IMR-90 (cell line): ENCODE measurements at regions not wholly inside any gene's neighbourhood (a gene's known extent, or its start where the extent isn't known, plus 50 kb on each side); places are given as distances from the start of the nearest gene placed in this dataset.

ENCODE experiments used
- ATAC-seq: fragments of 200-7000 bp; cut with Tn5 transposase; 2 replicates; pipeline ENCODE4 v1.9.1; 2020; ENCODE audit warnings: low read depth, mild to moderate bottlenecking, moderate library complexity
- BruUV-seq: library from RNA; stranded (reverse); fragments of 400-500 nt; replicated peaks from 2 replicates; lab custom pipeline; 2021; lab: Mats Ljungman, UMichigan
- CTCF ChIA-PET: fragments of 300-600 bp; formaldehyde crosslinking; extraction: SDS; loops from one replicate; lab custom pipeline; 2021; ENCODE audit warnings: antibody characterized with exemption; lab: Yijun Ruan, JAX
- POLR2A ChIA-PET: fragments of 300-600 bp; sonication (Branson Sonifier 250); formaldehyde crosslinking; loops from one replicate; lab custom pipeline; 2022; ENCODE audit warnings: antibody characterized with exemption; ENCODE audit not compliant: unreplicated experiment; lab: Charles Lee
- DNase-seq: peaks from one replicate; pipeline ENCODE4 v3.0.0; 2013
- H2AFZ ChIP-seq: replicated peaks from 2 replicates; pipeline ENCODE3; 2013; ENCODE audit warnings: low read length, mild to moderate bottlenecking; ENCODE audit not compliant: poor library complexity
- H2AK5ac ChIP-seq: 2 replicates; pipeline ENCODE4 v1.6.1; 2013; ENCODE audit warnings: low read depth, low read length, inconsistent platforms
- H2AK9ac ChIP-seq: replicated peaks from 2 replicates; pipeline ENCODE3; 2013; ENCODE audit warnings: mild to moderate bottlenecking, low read depth, low read length, moderate library complexity; ENCODE audit not compliant: poor library complexity
- H2BK120ac ChIP-seq: 2 replicates; pipeline ENCODE4 v1.6.1; 2013; ENCODE audit warnings: low read depth, low read length, inconsistent platforms
- H2BK15ac ChIP-seq: 3 replicates; pipeline ENCODE4 v1.6.1; 2013; ENCODE audit warnings: low read depth, low read length, inconsistent platforms
- H2BK20ac ChIP-seq: 2 replicates; pipeline ENCODE4 v1.6.1; 2013; ENCODE audit warnings: low read depth, mild to moderate bottlenecking, inconsistent platforms, low read length, moderate library complexity
- H2BK5ac ChIP-seq: 2 replicates; pipeline ENCODE4 v1.6.1; 2013; ENCODE audit warnings: mild to moderate bottlenecking, low read depth, low read length, inconsistent platforms; ENCODE audit not compliant: poor library complexity, severe bottlenecking
- H3K14ac ChIP-seq: replicated peaks from 2 replicates; pipeline ENCODE4 v1.6.1; 2013; ENCODE audit warnings: low read depth, low read length, inconsistent platforms
- H3K18ac ChIP-seq: 2 replicates; pipeline ENCODE4 v1.6.1; 2013; ENCODE audit warnings: low read depth, low read length, control low read depth
- H3K23ac ChIP-seq: 2 replicates; pipeline ENCODE4 v1.6.1; 2013; ENCODE audit warnings: low read depth, low read length, inconsistent platforms
- H3K27ac ChIP-seq: 2 replicates; pipeline ENCODE4 v1.5.1; 2013; ENCODE audit warnings: mild to moderate bottlenecking, control low read depth, low read length; ENCODE audit not compliant: insufficient read depth
- H3K27me3 ChIP-seq: 2 replicates; pipeline ENCODE4 v1.6.1; 2013; ENCODE audit warnings: low read length; ENCODE audit not compliant: control insufficient read depth, insufficient read depth
- H3K36me3 ChIP-seq: 2 replicates; pipeline ENCODE4 v1.6.1; 2013; ENCODE audit warnings: low read length, mixed read lengths; ENCODE audit not compliant: control insufficient read depth, insufficient read depth
- H3K4ac ChIP-seq: 2 replicates; pipeline ENCODE4 v1.6.1; 2013; ENCODE audit warnings: low read depth, low read length, inconsistent platforms
- H3K4me1 ChIP-seq: 2 replicates; pipeline ENCODE4 v1.6.1; 2013; ENCODE audit warnings: low read length, mixed read lengths; ENCODE audit not compliant: control insufficient read depth, insufficient read depth
- H3K4me2 ChIP-seq: 2 replicates; pipeline ENCODE4 v1.6.1; 2013; ENCODE audit warnings: low read depth, mild to moderate bottlenecking, control low read depth, low read length, moderate library complexity
- H3K4me3 ChIP-seq: 2 replicates; pipeline ENCODE4 v1.5.1; 2013; ENCODE audit warnings: low read depth, mild to moderate bottlenecking, control low read depth, low read length, moderate library complexity; ENCODE audit not compliant: insufficient read depth
- H3K56ac ChIP-seq: 2 replicates; pipeline ENCODE4 v1.6.1; 2013; ENCODE audit warnings: low read length, inconsistent platforms; ENCODE audit not compliant: insufficient read depth; ENCODE audit errors: extremely low read depth
- H3K79me1 ChIP-seq, 2 experiments: 2 replicates each; pipeline ENCODE4 v1.6.1; 2013; ENCODE audit warnings: low read length in 2 of 2, inconsistent platforms in 1 of 2, low read depth in 1 of 2
- H3K9ac ChIP-seq: 2 replicates; pipeline ENCODE4 v1.6.1; 2013; ENCODE audit warnings: low read depth, low read length, control low read depth
- H3K9me1 ChIP-seq: 2 replicates; pipeline ENCODE4 v1.6.1; 2013; ENCODE audit warnings: low read length, inconsistent platforms; ENCODE audit not compliant: insufficient read depth
- H3K9me3 ChIP-seq: 2 replicates; pipeline ENCODE4 v1.6.1; 2013; ENCODE audit warnings: low read length; ENCODE audit not compliant: control insufficient read depth, insufficient read depth
- H4K20me1 ChIP-seq: 2 replicates; pipeline ENCODE4 v1.6.1; 2013; ENCODE audit warnings: low read length, inconsistent platforms; ENCODE audit not compliant: insufficient read depth
- H4K5ac ChIP-seq: 2 replicates; pipeline ENCODE4 v1.6.1; 2013; ENCODE audit warnings: mild to moderate bottlenecking, low read depth, low read length, control low read depth
- H4K8ac ChIP-seq, 2 experiments: 2 replicates each; pipeline ENCODE4 v1.6.1; 2013; ENCODE audit warnings: low read depth in 2 of 2, low read length in 2 of 2, control low read depth in 1 of 2, inconsistent platforms in 1 of 2
- H4K91ac ChIP-seq: 2 replicates; pipeline ENCODE4 v1.6.1; 2013; ENCODE audit warnings: low read depth, low read length, inconsistent platforms; ENCODE audit not compliant: insufficient read depth
- BHLHE40 ChIP-seq: fragments of 150-350 bp; IDR thresholded peaks from 2 replicates; pipeline ENCODE4 v1.6.1; 2016; ENCODE audit warnings: mild to moderate bottlenecking, low read depth, low read length
- CEBPB ChIP-seq: IDR thresholded peaks from 2 replicates; pipeline ENCODE4 v1.6.1; 2012; ENCODE audit warnings: low read depth, low read length, improper control_type of control experiment
- RFX5 ChIP-seq: IDR thresholded peaks from 2 replicates; pipeline ENCODE4 v1.8.0; 2012; ENCODE audit warnings: low read depth, mild to moderate bottlenecking, low read length, moderate library complexity
- WGBS, 2 experiments: methylation state at CpG; one replicate each; pipeline versions ENCODE4 v1.1.5 to v1.1.7; 2013; ENCODE audit warnings: missing lambda C conversion rate in 2 of 2; ENCODE audit not compliant: insufficient read length in 1 of 2; ENCODE audit errors: extremely low coverage in 2 of 2; 5-methylcytosine and 5-hydroxymethylcytosine counted together
- dilution Hi-C: fragments of 300-500 bp; cut with HindIII; formaldehyde crosslinking; loops from one replicate; pipeline ENCODE4 v1.14.3; 2018; ENCODE audit warnings: low sequenced_read_pairs; ENCODE audit not compliant: unreplicated experiment
- in situ Hi-C: fragments of 300-500 bp; cut with MboI; formaldehyde crosslinking; loops from 3 replicates; pipeline ENCODE4 v1.14.3; 2019; ENCODE audit warnings: low sequenced_read_pairs, inconsistent platforms, mixed read lengths
- intact Hi-C: fragments of 100-400 bp; cut with micrococcal nuclease; formaldehyde crosslinking; loops from 2 replicates; pipeline ENCODE4 v1.10.0; 2022
- TF ChIP-seq, protein P1 (sequence below): fragments of 150-350 bp; IDR thresholded peaks from 2 replicates; pipeline ENCODE4 v1.6.1; 2016; ENCODE audit warnings: low read depth, mild to moderate bottlenecking, low read length, moderate library complexity, borderline replicate concordance

DNA sequence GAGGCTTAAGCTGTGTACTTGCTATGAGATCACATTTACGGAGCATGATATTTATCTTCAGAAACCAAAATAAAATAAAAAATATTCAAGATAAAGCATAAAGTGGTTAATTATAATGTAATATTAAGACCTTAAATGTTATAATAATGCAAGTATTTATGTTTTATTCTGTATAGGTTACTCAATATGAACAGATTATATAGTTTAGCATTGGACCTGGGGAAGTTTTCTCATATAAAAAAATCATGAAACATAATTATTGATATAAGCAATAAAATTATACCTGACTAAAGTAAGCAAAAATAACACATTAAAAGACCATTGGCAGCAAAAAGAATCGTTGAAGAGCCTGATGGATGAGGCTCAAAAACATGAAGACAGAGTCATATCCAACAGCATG, 516.2 kb downstream of the SLC16A7 start:
- H2BK15ac ChIP-seq = no peak overlapping the region; the same call in 2 of the 3 replicates
- H2AK9ac ChIP-seq = no peak overlapping the region
- no peak overlapping the region for H4K5ac ChIP-seq
- H3K4me3 ChIP-seq = no peak overlapping the region
- H3K23ac ChIP-seq = no peak overlapping the region
- H3K9me1 ChIP-seq = no peaks in the 10 kb centered on the region
- H3K79me1 ChIP-seq = no peaks in the 10 kb centered on the region
- H4K20me1 ChIP-seq = no peaks in the 10 kb centered on the region
- dilution Hi-C loops (no loop called here), in situ Hi-C loops (loop anchor here (25.0 kb wide), 1 partner anchor 375 kb away; no protein-coding TSS in a partner anchor), intact Hi-C loops (no loop called here)
- H3K27ac ChIP-seq = no peak overlapping the region
- H3K9ac ChIP-seq = no peak overlapping the region
- peaks cover 4% of the 10 kb centered on the region; the same call in 1 of the 2 replicates for H3K9me3 ChIP-seq
- no peak for DNase-seq
- H3K18ac ChIP-seq = no peak overlapping the region
- WGBS, 2 experiments = no CpG with 5 or more reads among the region's 2 CpGs
- TF ChIP-seq RFX5 = no peak
- TF ChIP-seq, protein P1, sequence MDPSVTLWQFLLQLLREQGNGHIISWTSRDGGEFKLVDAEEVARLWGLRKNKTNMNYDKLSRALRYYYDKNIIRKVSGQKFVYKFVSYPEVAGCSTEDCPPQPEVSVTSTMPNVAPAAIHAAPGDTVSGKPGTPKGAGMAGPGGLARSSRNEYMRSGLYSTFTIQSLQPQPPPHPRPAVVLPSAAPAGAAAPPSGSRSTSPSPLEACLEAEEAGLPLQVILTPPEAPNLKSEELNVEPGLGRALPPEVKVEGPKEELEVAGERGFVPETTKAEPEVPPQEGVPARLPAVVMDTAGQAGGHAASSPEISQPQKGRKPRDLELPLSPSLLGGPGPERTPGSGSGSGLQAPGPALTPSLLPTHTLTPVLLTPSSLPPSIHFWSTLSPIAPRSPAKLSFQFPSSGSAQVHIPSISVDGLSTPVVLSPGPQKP = no peak
- peak; percentile 56 for TF ChIP-seq CEBPB
- no peak for TF ChIP-seq BHLHE40
- H3K4me2 ChIP-seq = no peak overlapping the region
- no peak for ATAC-seq
- H2BK120ac ChIP-seq = no peak overlapping the region
- no peaks in the 10 kb centered on the region for H3K4me1 ChIP-seq
- no peak overlapping the region for H2BK5ac ChIP-seq
- no TSS peak for BruUV-seq
- H3K4ac ChIP-seq = no peak overlapping the region
- no peak overlapping the region for H3K14ac ChIP-seq
- no peaks in the 10 kb centered on the region for H3K36me3 ChIP-seq
- no peaks in the 10 kb centered on the region for H3K27me3 ChIP-seq
- H4K8ac ChIP-seq = no peak overlapping the region
- POLR2A ChIA-PET = no interaction called here
- H2AFZ ChIP-seq = no peak overlapping the region
- no peak overlapping the region for H3K56ac ChIP-seq
- H2AK5ac ChIP-seq = no peak overlapping the region
- no peak overlapping the region for H4K91ac ChIP-seq
- CTCF ChIA-PET = no interaction called here
- H2BK20ac ChIP-seq = no peak overlapping the region
